ENCODE measurements at regions not wholly inside any gene's neighbourhood (a gene's known extent, or its start where the extent isn't known, plus 50 kb on each side); places are given as distances from the start of the nearest gene placed in this dataset.
"Not testable (repeated sequence)": the region's sequence is repeated elsewhere in the genome, so short reads cannot be mapped to it uniquely, and the experiment has no call there.

DNA sequence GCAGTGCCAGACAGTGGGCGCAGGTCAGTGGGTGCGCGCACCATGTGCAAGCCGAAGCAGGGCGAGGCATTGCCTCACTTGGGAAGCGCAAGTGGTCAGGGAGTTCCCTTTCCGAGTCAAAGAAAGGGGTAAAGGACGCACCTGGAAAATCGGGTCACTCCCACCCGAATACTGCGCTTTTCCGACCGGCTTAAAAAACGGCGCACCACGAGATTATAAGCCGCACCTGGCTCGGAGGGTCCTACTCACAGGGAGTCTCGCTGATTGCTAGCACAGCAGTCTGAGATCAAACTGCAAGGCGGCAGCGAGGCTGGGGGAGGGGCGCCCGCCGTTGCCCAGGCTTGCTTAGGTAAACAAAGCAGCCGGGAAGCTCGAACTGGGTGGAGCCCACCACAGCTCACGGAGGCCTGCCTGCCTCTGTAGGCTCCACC is 77.9 kb downstream of the NR4A2 start:
- not testable (repeated sequence) for H3K27ac Mint-ChIP-seq; H3K9me3 Mint-ChIP-seq; H3K36me3 Mint-ChIP-seq (ENCODE audit: low read depth); H3K4me1 Mint-ChIP-seq (ENCODE audit: low read depth); H3K27me3 Mint-ChIP-seq (ENCODE audit: low read depth)
- H3K4me3 Mint-ChIP-seq: peak overlapping the region; percentile 16

DNA sequence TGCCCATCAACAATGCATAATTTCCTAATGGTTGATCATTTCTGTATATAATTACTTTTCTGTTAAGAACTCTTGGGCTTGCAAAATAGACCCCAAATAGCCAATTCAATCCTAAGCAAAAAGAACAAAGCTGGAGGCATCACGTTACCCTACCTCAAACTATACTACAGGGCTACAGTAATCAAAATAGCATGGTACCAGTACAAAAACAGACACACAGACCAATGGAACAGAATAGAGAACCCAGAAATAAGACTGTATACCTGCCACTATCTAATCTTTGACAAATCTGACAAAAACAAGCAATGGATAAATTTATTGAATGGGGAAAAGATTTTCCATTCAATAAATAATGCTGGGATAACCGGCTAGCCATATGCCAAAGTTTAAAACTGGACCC is 78.8 kb downstream of the NR4A2 start:
- no peaks in the 10 kb centered on the region for H3K4me1 Mint-ChIP-seq (ENCODE audit: low read depth)
- H3K4me3 Mint-ChIP-seq: no peak overlapping the region
- no peaks in the 10 kb centered on the region for H3K9me3 Mint-ChIP-seq
- H3K36me3 Mint-ChIP-seq (ENCODE audit: low read depth): peaks cover 2% of the 10 kb centered on the region
- no peaks in the 10 kb centered on the region for H3K27me3 Mint-ChIP-seq (ENCODE audit: low read depth)
- H3K27ac Mint-ChIP-seq: no peak overlapping the region

DNA sequence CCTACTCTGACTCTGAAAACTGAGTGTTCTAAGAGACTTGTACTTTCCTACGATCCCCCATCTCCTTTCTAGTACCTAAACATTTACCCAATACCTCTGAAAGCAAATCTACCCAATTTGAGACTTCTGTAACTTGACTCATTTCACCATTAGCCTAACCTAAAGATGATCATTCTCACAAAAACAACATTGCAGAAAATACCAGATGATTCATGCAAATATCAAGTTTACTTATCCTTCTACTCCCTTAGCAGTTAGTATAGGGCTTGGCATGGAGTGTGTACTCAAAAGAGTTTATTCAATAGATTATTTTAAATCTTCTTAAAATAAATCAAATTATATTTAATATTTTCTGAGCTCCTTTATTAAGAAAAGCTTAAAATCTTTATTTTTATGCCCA is 89.6 kb downstream of the NR4A2 start:
- Mint-ChIP-seq H3K36me3 (ENCODE audit: low read depth) (no peaks in the 10 kb centered on the region), H3K9me3 (no peaks in the 10 kb centered on the region), H3K4me1 (ENCODE audit: low read depth) (no peaks in the 10 kb centered on the region), H3K27me3 (ENCODE audit: low read depth) (no peaks in the 10 kb centered on the region), H3K27ac (no peak overlapping the region), H3K4me3 (no peak overlapping the region)

DNA sequence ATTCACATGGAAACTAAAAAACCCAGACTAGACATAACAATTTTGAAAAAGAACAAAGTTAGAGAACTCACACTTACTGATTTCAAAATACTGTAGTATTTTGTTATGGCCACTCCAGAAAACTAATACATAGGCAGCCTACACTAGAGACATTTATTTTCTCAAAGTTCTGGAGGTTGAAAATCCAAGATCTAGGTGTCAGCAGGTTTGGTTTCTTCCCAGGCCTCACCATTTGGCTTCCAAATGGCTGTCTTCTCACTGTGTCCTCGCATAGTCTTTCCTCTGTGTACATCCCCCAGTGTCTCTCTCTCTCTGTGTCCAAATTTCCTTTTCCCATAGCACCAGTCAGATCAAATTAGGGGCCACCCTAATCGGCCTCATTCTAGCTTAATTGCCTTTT is 95.0 kb downstream of the NR4A2 start:
- Mint-ChIP-seq H3K4me1 (ENCODE audit: low read depth) (no peaks in the 10 kb centered on the region), H3K9me3 (no peaks in the 10 kb centered on the region), H3K27me3 (ENCODE audit: low read depth) (no peaks in the 10 kb centered on the region), H3K27ac (no peak overlapping the region), H3K36me3 (ENCODE audit: low read depth) (no peaks in the 10 kb centered on the region), H3K4me3 (no peak overlapping the region)

DNA sequence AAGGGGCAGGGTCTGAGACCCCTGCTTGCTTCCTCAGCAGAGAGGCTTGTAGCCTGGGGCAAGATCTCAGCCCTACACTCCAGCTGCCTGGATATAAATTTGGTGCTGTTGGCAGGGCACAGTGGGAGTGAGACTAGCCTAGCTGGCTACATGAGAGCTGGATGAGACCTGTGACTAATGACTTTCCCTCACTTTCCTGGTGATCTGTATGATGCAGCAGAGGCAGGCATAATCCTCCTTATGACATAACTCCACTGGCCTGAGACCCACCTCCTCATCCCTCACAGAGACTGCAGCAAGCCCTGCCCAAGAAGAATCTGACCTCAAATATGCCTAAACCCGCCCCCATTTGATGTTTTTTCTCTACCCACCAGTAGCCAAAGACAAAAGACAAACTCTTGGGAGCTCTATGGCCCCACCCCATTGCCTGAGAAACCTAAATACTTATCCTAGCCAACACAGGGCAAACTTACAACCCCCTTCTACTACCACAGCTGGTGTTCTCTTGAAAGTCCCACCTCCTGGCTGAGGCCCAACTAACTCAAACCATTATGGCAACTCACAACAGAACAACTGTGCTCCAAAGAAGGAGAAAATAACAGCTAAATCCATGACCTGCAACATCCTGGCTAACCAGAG is 102.7 kb downstream of the NR4A2 start:
- Mint-ChIP-seq H3K27me3 (ENCODE audit: low read depth) (no peaks in the 10 kb centered on the region), H3K27ac (no peak overlapping the region), H3K36me3 (ENCODE audit: low read depth) (no peaks in the 10 kb centered on the region), H3K4me1 (ENCODE audit: low read depth) (no peaks in the 10 kb centered on the region), H3K4me3 (no peak overlapping the region), H3K9me3 (peaks cover 9% of the 10 kb centered on the region)

DNA sequence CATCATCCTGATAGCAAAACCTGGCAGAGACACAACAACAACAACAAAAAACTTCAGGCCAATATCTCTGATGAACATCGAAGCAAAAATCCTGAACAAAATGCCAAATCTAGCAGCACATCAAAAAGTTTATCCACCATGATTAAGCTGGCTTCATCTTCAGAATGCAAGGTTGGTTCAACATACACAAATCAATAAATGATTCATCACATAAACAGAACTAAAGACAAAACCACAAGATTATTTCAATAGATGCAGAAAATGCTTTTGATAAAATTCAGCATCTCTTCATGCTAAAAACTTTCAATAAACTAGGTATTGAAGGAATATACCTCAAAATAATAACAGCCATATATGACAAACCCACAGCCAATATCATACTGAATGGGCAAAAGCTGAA is 109.2 kb downstream of the NR4A2 start:
- not testable (repeated sequence) for H3K27me3 Mint-ChIP-seq (ENCODE audit: low read depth); H3K4me1 Mint-ChIP-seq (ENCODE audit: low read depth)

DNA sequence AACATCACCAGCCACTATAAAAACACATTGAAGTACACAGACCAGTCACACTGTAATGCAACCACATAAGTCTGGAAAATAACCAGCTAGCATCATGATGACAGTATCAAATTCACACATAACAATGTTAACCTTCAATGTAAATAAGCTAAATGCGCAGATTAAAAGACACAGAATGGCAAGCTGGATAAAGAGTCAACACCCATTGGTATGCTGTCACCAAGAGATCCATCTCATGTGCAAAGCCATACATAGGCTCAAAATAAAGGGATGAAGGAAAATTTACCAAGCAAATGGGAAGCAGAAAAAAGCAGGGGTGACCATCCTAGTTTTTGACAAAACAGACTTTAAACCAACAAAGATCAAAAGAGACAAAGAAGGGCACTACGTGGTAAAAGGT is 110.8 kb downstream of the NR4A2 start:
- Mint-ChIP-seq H3K27ac (no peak overlapping the region), H3K4me3 (no peak overlapping the region), H3K9me3 (peaks cover 18% of the 10 kb centered on the region), H3K27me3 (ENCODE audit: low read depth) (no peaks in the 10 kb centered on the region), H3K36me3 (ENCODE audit: low read depth) (peaks cover 2% of the 10 kb centered on the region), H3K4me1 (ENCODE audit: low read depth) (no peaks in the 10 kb centered on the region)

More for the DNA sequence above, 109.2 kb downstream of the NR4A2 start:
- H3K36me3 Mint-ChIP-seq (ENCODE audit: low read depth); H3K27ac Mint-ChIP-seq; H3K4me3 Mint-ChIP-seq: not testable (repeated sequence)
- peaks cover 18% of the 10 kb centered on the region for H3K9me3 Mint-ChIP-seq

DNA sequence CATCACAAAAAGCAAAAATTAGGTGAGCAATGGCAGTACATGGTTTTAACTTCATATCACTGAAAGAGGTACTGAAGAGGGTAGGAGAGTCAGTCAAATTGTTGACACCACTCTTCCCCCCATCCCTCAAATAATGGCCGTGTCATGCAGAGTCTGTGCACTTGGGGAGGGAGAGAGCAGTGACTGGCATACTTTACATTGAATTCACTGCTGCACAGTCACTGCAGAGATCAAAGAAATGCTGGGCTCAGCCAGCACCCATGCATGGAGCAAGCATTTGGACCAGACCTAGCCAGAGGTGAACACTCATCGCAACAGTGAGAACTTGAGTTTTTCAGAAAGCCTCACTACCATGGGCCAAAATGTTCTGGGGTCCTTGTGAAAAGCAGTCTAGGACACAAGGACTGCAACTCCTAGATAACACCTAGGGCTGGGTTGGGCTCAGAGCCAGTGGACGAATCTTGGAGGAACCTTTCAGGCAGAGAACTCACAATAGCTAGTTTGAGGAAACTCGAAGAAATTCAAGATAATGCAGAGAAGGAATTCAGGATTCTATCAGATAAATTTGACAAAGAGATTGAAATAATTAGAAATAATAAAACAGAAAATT is 112.9 kb downstream of the NR4A2 start:
- Mint-ChIP-seq H3K27ac (no peak overlapping the region), H3K27me3 (ENCODE audit: low read depth) (no peaks in the 10 kb centered on the region), H3K9me3 (peaks cover 18% of the 10 kb centered on the region), H3K4me3 (no peak overlapping the region), H3K4me1 (ENCODE audit: low read depth) (no peaks in the 10 kb centered on the region), H3K36me3 (ENCODE audit: low read depth) (peaks cover 2% of the 10 kb centered on the region)

DNA sequence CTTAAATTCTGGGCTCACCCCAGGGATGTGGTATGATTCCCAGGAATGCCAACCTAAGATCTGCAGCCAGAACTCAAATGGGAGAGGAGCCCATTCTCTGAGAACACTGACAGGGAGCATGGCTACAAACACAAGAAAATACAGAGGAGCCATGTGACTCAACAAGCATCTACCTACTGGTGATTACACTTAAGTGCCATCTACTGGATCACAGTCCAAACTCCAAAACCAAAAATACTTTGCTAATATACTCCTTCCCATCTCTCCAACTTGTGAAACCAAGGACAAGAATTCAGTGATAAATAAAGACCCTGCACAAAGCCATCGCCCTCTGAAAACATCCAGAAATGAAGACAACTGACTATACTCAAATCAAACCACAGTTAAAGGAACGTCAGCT is 116.9 kb downstream of the NR4A2 start:
- Mint-ChIP-seq H3K27me3 (ENCODE audit: low read depth) (no peaks in the 10 kb centered on the region), H3K36me3 (ENCODE audit: low read depth) (peaks cover 2% of the 10 kb centered on the region), H3K4me1 (ENCODE audit: low read depth) (no peaks in the 10 kb centered on the region), H3K4me3 (no peak overlapping the region), H3K27ac (no peak overlapping the region), H3K9me3 (peaks cover 3% of the 10 kb centered on the region)

DNA sequence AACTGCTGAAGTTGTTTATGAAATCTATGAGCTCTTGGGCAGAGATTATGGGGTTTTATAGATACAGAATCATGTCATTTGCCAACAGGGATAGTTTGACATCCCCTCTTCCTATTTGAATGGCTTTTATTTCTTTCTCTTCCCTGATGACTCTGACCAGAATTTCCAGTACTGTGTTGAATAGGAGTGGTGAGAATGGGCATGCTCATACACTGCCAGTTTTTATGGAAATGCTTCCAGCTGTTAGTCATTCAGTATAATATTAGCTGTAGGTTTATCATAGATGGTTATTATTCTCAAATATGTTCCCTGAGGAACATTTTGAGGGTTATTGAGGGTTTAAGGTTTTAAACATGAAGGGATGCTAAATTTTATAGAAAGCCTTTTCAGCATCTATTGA is 121.2 kb downstream of the NR4A2 start:
- Mint-ChIP-seq H3K9me3 (no peaks in the 10 kb centered on the region), H3K27me3 (ENCODE audit: low read depth) (no peaks in the 10 kb centered on the region), H3K27ac (no peak overlapping the region), H3K4me1 (ENCODE audit: low read depth) (no peaks in the 10 kb centered on the region), H3K36me3 (ENCODE audit: low read depth) (no peaks in the 10 kb centered on the region), H3K4me3 (no peak overlapping the region)

DNA sequence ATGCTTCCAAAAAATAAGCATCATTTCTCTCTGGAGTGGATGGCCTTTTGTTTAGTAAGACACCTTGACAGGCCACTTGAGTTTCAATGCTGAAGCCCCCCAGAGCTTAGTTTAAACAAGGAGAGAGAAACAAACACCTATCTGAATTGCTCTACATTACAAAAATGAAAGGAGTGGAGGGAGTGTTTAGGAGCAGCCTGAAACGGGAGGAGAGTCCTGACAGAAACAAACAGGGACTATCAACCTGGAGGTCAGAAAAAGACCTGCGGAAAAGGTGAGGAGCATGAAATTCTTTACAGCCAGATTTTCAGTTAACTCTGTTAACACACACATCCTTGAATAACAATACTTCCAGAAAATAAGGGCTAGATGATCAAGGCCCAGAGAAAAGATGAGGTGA is 126.2 kb downstream of the NR4A2 start:
- Mint-ChIP-seq H3K9me3 (no peaks in the 10 kb centered on the region), H3K4me3 (no peak overlapping the region), H3K27ac (no peak overlapping the region), H3K36me3 (ENCODE audit: low read depth) (no peaks in the 10 kb centered on the region), H3K27me3 (ENCODE audit: low read depth) (peaks cover 3% of the 10 kb centered on the region), H3K4me1 (ENCODE audit: low read depth) (no peaks in the 10 kb centered on the region)

DNA sequence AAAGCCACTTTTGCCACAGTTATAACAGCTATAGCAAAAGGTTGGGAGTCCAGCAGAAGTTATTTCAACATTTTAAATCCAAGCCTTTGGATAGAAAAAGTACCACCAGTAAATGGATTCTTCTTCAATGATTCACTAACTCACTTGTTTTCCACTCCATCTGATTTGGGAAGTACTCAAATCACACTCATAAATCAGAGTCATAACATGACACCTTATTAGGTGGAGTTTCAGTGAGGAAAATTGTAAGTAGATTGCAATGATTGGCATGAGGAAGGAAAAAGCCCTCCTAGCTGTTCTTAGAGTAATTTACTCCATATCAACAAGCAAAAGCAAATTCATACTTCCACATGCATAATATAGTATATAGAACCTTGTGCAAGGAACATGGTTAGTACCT is 132.9 kb downstream of the NR4A2 start:
- Mint-ChIP-seq H3K27me3 (ENCODE audit: low read depth) (peaks cover 7% of the 10 kb centered on the region), H3K27ac (no peak overlapping the region), H3K9me3 (no peaks in the 10 kb centered on the region), H3K4me3 (no peak overlapping the region), H3K36me3 (ENCODE audit: low read depth) (no peaks in the 10 kb centered on the region), H3K4me1 (ENCODE audit: low read depth) (no peaks in the 10 kb centered on the region)

DNA sequence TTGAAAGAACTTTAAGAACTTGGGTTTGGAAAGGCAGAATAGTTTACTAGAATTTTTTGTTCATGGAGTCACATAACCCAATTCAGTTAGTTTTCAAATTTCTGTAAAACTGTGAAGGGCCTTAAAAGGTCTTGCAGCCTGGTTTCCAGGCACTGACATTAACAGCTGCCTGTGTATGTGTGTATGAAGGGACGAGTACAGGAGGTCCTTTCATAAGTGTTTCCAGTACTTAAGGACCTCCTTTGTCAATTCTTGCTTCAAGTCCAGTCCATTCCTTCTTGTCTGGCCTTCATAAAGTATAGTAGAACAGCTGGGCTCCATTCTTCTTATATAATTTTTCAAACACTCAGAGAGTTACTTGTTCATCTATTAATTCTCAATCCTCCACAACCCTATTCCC is 136.5 kb downstream of the NR4A2 start:
- H3K4me3 Mint-ChIP-seq: no peak overlapping the region
- H3K4me1 Mint-ChIP-seq (ENCODE audit: low read depth): no peaks in the 10 kb centered on the region
- no peaks in the 10 kb centered on the region for H3K9me3 Mint-ChIP-seq
- peaks cover 1% of the 10 kb centered on the region for H3K27me3 Mint-ChIP-seq (ENCODE audit: low read depth)
- H3K36me3 Mint-ChIP-seq (ENCODE audit: low read depth): no peaks in the 10 kb centered on the region
- H3K27ac Mint-ChIP-seq: no peak overlapping the region

DNA sequence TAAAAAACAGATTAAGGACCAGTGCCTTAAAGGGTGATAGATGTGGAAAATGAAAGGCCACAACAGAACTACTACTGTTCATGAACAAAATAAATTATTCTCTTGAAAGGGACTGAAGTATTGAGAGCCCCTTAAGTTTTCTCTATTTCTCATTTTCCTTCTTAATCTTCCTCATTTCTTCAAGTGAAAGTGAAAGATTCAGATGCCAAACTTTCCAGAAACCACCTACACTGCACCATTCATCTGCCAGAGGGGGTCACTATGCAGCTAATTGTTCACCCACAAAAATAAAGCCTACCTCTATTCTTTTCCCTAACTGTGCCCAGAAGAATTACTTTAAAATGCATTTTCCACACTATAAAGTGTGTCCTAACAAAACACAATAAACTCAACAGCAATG is 140.1 kb downstream of the NR4A2 start:
- no peak overlapping the region for H3K27ac Mint-ChIP-seq
- H3K4me3 Mint-ChIP-seq: no peak overlapping the region
- no peaks in the 10 kb centered on the region for H3K36me3 Mint-ChIP-seq (ENCODE audit: low read depth)
- no peaks in the 10 kb centered on the region for H3K27me3 Mint-ChIP-seq (ENCODE audit: low read depth)
- no peaks in the 10 kb centered on the region for H3K4me1 Mint-ChIP-seq (ENCODE audit: low read depth)
- no peaks in the 10 kb centered on the region for H3K9me3 Mint-ChIP-seq

DNA sequence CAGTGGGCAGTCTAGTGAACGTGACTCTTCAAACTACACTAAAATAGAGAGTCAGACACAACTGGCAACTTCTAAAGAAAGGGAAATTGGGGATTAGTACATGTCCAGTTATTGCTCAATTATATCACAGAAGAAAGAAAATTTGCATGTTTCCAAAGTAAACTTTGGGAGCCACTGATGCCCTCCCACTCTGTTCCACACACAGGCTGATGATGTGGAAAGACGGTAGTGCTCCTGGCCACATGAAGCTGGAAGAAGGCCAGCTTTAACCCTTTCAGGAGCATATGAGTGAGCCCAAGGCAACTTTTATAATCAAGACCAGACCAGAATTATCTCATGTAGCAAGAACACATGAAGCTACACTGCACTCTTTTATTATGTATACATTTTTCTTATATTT is 141.0 kb downstream of the NR4A2 start:
- Mint-ChIP-seq H3K4me3 (no peak overlapping the region), H3K27me3 (ENCODE audit: low read depth) (no peaks in the 10 kb centered on the region), H3K27ac (no peak overlapping the region), H3K9me3 (no peaks in the 10 kb centered on the region), H3K36me3 (ENCODE audit: low read depth) (no peaks in the 10 kb centered on the region), H3K4me1 (ENCODE audit: low read depth) (no peaks in the 10 kb centered on the region)

DNA sequence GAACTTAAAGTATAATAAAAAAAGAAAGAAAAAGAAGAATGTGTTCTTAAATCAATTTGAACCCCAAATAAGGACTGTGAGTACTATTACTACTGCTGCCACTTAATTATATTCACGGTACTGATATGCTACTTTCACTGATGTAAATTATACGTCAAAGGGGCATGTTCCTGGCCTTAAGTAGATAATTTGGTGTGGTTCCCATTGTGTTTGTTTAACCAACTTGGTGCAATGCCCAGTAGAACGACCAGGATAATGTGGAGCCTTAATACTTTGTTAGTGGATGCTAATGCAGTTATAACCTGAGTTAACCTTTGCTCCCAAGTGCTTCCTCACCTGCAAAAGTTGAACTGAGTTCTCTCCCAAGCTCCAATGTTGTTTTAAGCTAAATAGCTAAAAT is 142.0 kb downstream of the NR4A2 start:
- Mint-ChIP-seq H3K4me1 (ENCODE audit: low read depth) (no peaks in the 10 kb centered on the region), H3K27me3 (ENCODE audit: low read depth) (no peaks in the 10 kb centered on the region), H3K27ac (no peak overlapping the region), H3K36me3 (ENCODE audit: low read depth) (no peaks in the 10 kb centered on the region), H3K4me3 (no peak overlapping the region), H3K9me3 (no peaks in the 10 kb centered on the region)

All from T-helper 1 cell treated with Interleukin-12 subunit alpha and Interleukin-12 subunit beta and Interleukin-4 antibody, amounts not matched to agents 30 μg/mL and 1 μg/mL, for 36 hours (primary cell).